ENCODE measurements at regions not wholly inside any gene's neighbourhood (a gene's known extent, or its start where the extent isn't known, plus 50 kb on each side); places are given as distances from the start of the nearest gene placed in this dataset.

DNA sequence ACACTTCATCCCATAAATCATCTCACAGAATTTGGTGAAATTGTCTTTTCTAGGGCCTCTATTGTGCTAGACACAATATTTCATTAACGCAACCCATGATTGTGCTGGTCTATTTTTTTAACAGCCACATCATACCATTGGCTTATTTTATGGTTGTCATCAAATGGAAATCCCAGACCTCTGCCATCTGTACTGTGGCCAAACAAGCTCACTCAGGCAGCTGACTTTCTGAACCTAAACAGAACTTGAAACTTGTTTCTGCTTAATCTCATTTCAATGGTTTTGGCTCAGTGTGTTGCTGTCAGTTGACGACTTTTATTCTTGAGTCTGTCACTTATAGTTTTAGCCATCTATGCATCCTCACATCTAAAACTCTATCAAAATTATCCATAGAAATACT lies 111.8 kb downstream of the HAO1 start:
- DNase-seq (ENCODE audit: low spot score): no peak
- in situ Hi-C loops (cut with HindIII; ENCODE audit: low sequenced_read_pairs): no loop called here

DNA sequence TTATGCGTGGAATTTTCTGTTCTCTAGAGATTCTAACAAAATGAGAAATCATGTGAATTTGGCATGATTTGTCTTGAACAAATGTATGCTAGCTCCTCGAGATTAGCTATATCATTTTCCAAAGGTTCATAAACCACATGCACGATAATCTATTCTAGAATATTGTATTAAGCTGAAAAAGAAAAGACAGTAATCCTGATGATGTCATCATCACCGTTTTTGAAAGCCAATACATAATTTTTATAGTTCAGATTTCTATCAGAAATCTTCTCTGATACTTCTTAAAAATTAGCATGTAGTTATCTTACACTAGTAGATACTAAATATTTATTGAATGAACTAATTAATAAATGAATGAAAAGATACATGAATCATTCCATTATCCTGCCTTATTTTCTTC lies 111.2 kb downstream of the HAO1 start:
- no peak for DNase-seq (ENCODE audit: low spot score)
- in situ Hi-C loops (cut with HindIII; ENCODE audit: low sequenced_read_pairs): no loop called here

- in situ Hi-C loops (cut with HindIII; ENCODE audit: low sequenced_read_pairs): no loop called here
- DNase-seq (ENCODE audit: low spot score): no peak
Observed at GRCh38 chr20:7829776-7830175, 110.5 kb downstream of the HAO1 start.
